ENCODE measurements at regions not wholly inside any gene's neighbourhood (a gene's known extent, or its start where the extent isn't known, plus 50 kb on each side); places are given as distances from the start of the nearest gene placed in this dataset.

DNA sequence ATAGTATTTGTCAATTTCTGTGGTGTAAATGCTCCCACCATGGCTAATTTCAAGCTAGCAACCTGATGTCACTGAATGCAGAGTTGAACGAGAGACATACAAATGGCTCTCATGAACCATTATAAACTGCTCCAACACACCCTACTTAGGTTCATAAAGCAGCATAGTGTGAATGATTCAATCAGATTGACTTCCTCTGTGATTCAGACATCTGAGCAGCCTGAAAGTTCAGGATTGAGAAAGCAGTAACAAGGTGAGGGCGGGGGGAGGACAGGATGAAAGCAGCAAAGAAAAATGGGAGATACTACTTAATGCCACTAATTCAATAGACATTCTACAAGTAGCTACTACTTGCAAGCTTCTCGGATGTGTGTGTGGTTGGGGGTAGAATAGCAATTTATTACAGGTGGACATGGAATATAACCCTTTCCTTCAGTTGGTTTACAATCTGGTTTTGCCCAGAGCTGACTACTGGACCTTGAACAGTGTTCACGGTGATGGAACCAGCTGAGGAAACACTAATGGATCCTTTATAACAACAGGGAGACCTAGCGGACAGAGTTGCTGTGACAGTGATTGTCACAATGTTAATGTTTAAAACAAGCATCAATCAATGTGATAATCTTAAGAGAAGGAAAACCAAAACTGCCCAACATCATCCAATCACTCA is 52.5 kb upstream of the PELI2 start:
- in situ Hi-C loops (cut with HindIII; ENCODE audit: low sequenced_read_pairs) = no loop called here

Measured in endothelial cell of hepatic sinusoid (primary cell).